ENCODE measurements at regions not wholly inside any gene's neighbourhood (a gene's known extent, or its start where the extent isn't known, plus 50 kb on each side); places are given as distances from the start of the nearest gene placed in this dataset.

DNA sequence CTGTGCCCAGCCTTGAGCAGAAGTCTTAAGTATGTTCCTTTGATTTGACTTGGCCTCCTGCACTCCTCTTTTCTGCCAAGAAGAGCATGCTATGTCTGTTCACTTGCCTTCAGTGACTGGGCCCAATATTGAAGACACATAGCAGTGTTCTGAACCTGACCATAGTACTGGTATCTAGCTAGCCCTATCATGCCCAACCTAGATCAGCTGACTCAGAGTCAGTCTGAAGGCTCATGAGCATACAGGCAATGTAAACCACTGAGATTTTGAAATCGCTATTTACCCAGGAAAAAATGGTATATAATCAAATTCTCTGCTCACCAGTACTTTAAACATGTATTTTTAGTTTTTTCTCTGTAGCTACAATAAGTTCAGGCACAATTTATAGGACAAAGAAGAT is 129.4 kb downstream of the TANC2 start:
- Histone ChIP-seq H3K79me2 (ENCODE audit: insufficient read depth, low read length) (no peaks in the 10 kb centered on the region), H3K9me2 (replicated peaks; ENCODE audit: low read depth, low read length) (no peaks in the 10 kb centered on the region), H3K4me2 (ENCODE audit: low read depth, low read length, poor library complexity, severe bottlenecking) (no peak overlapping the region), H3K36me3 (ENCODE audit: insufficient read depth, low read length) (no peaks in the 10 kb centered on the region), H3K9me3 (ENCODE audit: insufficient read depth, low read depth, low read length) (no peaks in the 10 kb centered on the region), H4K20me1 (ENCODE audit: insufficient read depth, low read length, poor library complexity, severe bottlenecking) (no peaks in the 10 kb centered on the region), H2AFZ (ENCODE audit: low read length) (no peak overlapping the region), H3F3A (ENCODE audit: low read depth) (no peaks in the 10 kb centered on the region), H3K9ac (ENCODE audit: low read depth, low read length, poor library complexity, severe bottlenecking) (no peak overlapping the region), H3K4me1 (ENCODE audit: insufficient read depth, low read length, poor library complexity, severe bottlenecking) (no peaks in the 10 kb centered on the region), H3K4me3 (ENCODE audit: low read length, poor library complexity, severe bottlenecking) (no peak overlapping the region), H3K27me3 (ENCODE audit: insufficient read depth, low read length, poor library complexity, severe bottlenecking) (no peaks in the 10 kb centered on the region)
- no peak for TF ChIP-seq EZH2phosphoT487 (IDR thresholded peaks at IDR 0.05; ENCODE audit: borderline replicate concordance)
- no peak for TF ChIP-seq CTCF (conservative IDR thresholded peaks at IDR 0.05; ENCODE audit: low read length)

GRCh38 chr17:63095879-63096278 is 129.8 kb downstream of the TANC2 start:
- no peaks in the 10 kb centered on the region for H3K9me3 ChIP-seq (ENCODE audit: insufficient read depth, low read depth, low read length)
- H3K9ac ChIP-seq (ENCODE audit: low read depth, low read length, poor library complexity, severe bottlenecking), result no peak overlapping the region
- no peaks in the 10 kb centered on the region for H3F3A ChIP-seq (ENCODE audit: low read depth)
- no peak overlapping the region for H2AFZ ChIP-seq (ENCODE audit: low read length)
- H3K4me1 ChIP-seq (ENCODE audit: insufficient read depth, low read length, poor library complexity, severe bottlenecking), result no peaks in the 10 kb centered on the region
- H3K9me2 ChIP-seq (replicated peaks; ENCODE audit: low read depth, low read length), result no peaks in the 10 kb centered on the region
- no peak for TF ChIP-seq EZH2phosphoT487 (IDR thresholded peaks at IDR 0.05; ENCODE audit: borderline replicate concordance)
- no peak for TF ChIP-seq CTCF (conservative IDR thresholded peaks at IDR 0.05; ENCODE audit: low read length)
- no peak overlapping the region for H3K4me2 ChIP-seq (ENCODE audit: low read depth, low read length, poor library complexity, severe bottlenecking)
- no peaks in the 10 kb centered on the region for H3K79me2 ChIP-seq (ENCODE audit: insufficient read depth, low read length)
- H3K4me3 ChIP-seq (ENCODE audit: low read length, poor library complexity, severe bottlenecking), result no peak overlapping the region
- H4K20me1 ChIP-seq (ENCODE audit: insufficient read depth, low read length, poor library complexity, severe bottlenecking), result no peaks in the 10 kb centered on the region
- H3K27me3 ChIP-seq (ENCODE audit: insufficient read depth, low read length, poor library complexity, severe bottlenecking), result no peaks in the 10 kb centered on the region
- H3K36me3 ChIP-seq (ENCODE audit: insufficient read depth, low read length), result no peaks in the 10 kb centered on the region

- H3K9ac ChIP-seq (ENCODE audit: low read depth, low read length, poor library complexity, severe bottlenecking), result no peak overlapping the region
- H3K79me2 ChIP-seq (ENCODE audit: insufficient read depth, low read length), result no peaks in the 10 kb centered on the region
- H4K20me1 ChIP-seq (ENCODE audit: insufficient read depth, low read length, poor library complexity, severe bottlenecking), result no peaks in the 10 kb centered on the region
- H3K9me3 ChIP-seq (ENCODE audit: insufficient read depth, low read depth, low read length), result no peaks in the 10 kb centered on the region
- no peak overlapping the region for H3K4me2 ChIP-seq (ENCODE audit: low read depth, low read length, poor library complexity, severe bottlenecking)
- no peaks in the 10 kb centered on the region for H3K4me1 ChIP-seq (ENCODE audit: insufficient read depth, low read length, poor library complexity, severe bottlenecking)
- no peak overlapping the region for H2AFZ ChIP-seq (ENCODE audit: low read length)
- H3F3A ChIP-seq (ENCODE audit: low read depth), result no peaks in the 10 kb centered on the region
- TF ChIP-seq CTCF (conservative IDR thresholded peaks at IDR 0.05; ENCODE audit: low read length) (no peak), EZH2phosphoT487 (IDR thresholded peaks at IDR 0.05; ENCODE audit: borderline replicate concordance) (no peak)
- no peaks in the 10 kb centered on the region for H3K36me3 ChIP-seq (ENCODE audit: insufficient read depth, low read length)
- no peak overlapping the region for H3K4me3 ChIP-seq (ENCODE audit: low read length, poor library complexity, severe bottlenecking)
- no peaks in the 10 kb centered on the region for H3K27me3 ChIP-seq (ENCODE audit: insufficient read depth, low read length, poor library complexity, severe bottlenecking)
- no peaks in the 10 kb centered on the region for H3K9me2 ChIP-seq (replicated peaks; ENCODE audit: low read depth, low read length)
These were observed 130.4 kb downstream of the TANC2 start for GRCh38 chr17:63096426-63096825.
